Spleen (tissue), 7 donors: ENCODE measurements at regions not wholly inside any gene's neighbourhood (a gene's known extent, or its start where the extent isn't known, plus 50 kb on each side); places are given as distances from the start of the nearest gene placed in this dataset.

ENCODE experiments used
- POLR2AphosphoS5 ChIP-seq, 3 donors: sonication (generic); formaldehyde crosslinking; IDR thresholded peaks; one replicate each; pipeline ENCODE4 v1.5.1; 2017; ENCODE audit warnings: antibody characterized with exemption in 3 of 3
- TF ChIP-seq, protein P1 (sequence below), 11 experiments: fragments of 200-600 bp in 7 of 11; fragments of 450-650 bp in 4 of 11; sonication (generic) in 4 of 11; IDR thresholded peaks in 8 of 11; conservative IDR thresholded peaks in 3 of 11; 1 replicate in 7 of 11; 2 replicates in 4 of 11; pipeline versions ENCODE4 v1.4.0 to v1.8.0; 2016 to 2021; ENCODE audit warnings: antibody characterized with exemption in 11 of 11, inconsistent platforms in 4 of 11, mild to moderate bottlenecking in 1 of 11
- donor health status: DM: no; HTN: no; CAD: no; lungs with moderate emphysema.
- donor health status: DM: no; HTN: no; CAD: no.
- donor health status: DM: no; HTN: no; CAD: no.

GRCh38 chr13:111903143-111903542 is 163.8 kb upstream of the SOX1 start:
- TF ChIP-seq POLR2AphosphoS5 (IDR thresholded peaks at IDR 0.05), result no peak
- TF ChIP-seq, protein P1, sequence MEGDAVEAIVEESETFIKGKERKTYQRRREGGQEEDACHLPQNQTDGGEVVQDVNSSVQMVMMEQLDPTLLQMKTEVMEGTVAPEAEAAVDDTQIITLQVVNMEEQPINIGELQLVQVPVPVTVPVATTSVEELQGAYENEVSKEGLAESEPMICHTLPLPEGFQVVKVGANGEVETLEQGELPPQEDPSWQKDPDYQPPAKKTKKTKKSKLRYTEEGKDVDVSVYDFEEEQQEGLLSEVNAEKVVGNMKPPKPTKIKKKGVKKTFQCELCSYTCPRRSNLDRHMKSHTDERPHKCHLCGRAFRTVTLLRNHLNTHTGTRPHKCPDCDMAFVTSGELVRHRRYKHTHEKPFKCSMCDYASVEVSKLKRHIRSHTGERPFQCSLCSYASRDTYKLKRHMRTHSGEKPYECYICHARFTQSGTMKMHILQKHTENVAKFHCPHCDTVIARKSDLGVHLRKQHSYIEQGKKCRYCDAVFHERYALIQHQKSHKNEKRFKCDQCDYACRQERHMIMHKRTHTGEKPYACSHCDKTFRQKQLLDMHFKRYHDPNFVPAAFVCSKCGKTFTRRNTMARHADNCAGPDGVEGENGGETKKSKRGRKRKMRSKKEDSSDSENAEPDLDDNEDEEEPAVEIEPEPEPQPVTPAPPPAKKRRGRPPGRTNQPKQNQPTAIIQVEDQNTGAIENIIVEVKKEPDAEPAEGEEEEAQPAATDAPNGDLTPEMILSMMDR (IDR thresholded peaks at IDR 0.05 in 8 of 11, conservative IDR thresholded peaks at IDR 0.05 in 3 of 11), result no peak
